Inflammatory macrophage treated with lipopolysaccharide for 4 hours (primary cell): ENCODE measurements at regions not wholly inside any gene's neighbourhood (a gene's known extent, or its start where the extent isn't known, plus 50 kb on each side); places are given as distances from the start of the nearest gene placed in this dataset.
A peak's percentile ranks its signal among the peaks of the same experiment; 100 is the strongest.
"Not testable (repeated sequence)": the region's sequence is repeated elsewhere in the genome, so short reads cannot be mapped to it uniquely, and the experiment has no call there.

Experiments
- DNase-seq: peaks from one replicate; pipeline ENCODE4 v3.0.0-alpha.2; 2020

- not testable (repeated sequence) for DNase-seq
These were observed 86.1 kb upstream of the XKR3 start for GRCh38 chr22:16911340-16911739.

- DNase-seq: peak; percentile 31
These were observed 76.8 kb upstream of the XKR3 start for GRCh38 chr22:16902051-16902450.

GRCh38 chr22:16901579-16901978, 76.4 kb upstream of the XKR3 start:
- peak; percentile 45 for DNase-seq

GRCh38 chr22:16899358-16899757, 74.1 kb upstream of the XKR3 start:
- not testable (repeated sequence) for DNase-seq

- DNase-seq: not testable (repeated sequence)
These were observed 72.2 kb upstream of the XKR3 start for GRCh38 chr22:16897365-16897764.

- not testable (repeated sequence) for DNase-seq
These were observed 66.7 kb upstream of the XKR3 start for GRCh38 chr22:16891892-16892291.

- not testable (repeated sequence) for DNase-seq
These were observed 51.1 kb upstream of the XKR3 start for GRCh38 chr22:16876339-16876738.
